H9 (cell line): ENCODE measurements at regions not wholly inside any gene's neighbourhood (a gene's known extent, or its start where the extent isn't known, plus 50 kb on each side); places are given as distances from the start of the nearest gene placed in this dataset.

Experiments used
- DNase-seq: peaks from one replicate; pipeline ENCODE4 v3.0.0-alpha.2; 2017
- H2AFZ ChIP-seq: one replicate; pipeline ENCODE4 v1.6.1; 2013; ENCODE audit warnings: mild to moderate bottlenecking, low read length, control low read depth, moderate library complexity
- H2AK5ac ChIP-seq: 2 replicates; pipeline ENCODE4 v1.6.1; 2013; ENCODE audit warnings: low read length, control low read depth, mixed read lengths; ENCODE audit not compliant: insufficient read length
- H2BK120ac ChIP-seq: one replicate; pipeline ENCODE4 v1.6.1; 2013; ENCODE audit warnings: low read depth, mild to moderate bottlenecking, low read length, control low read depth, inconsistent platforms; ENCODE audit not compliant: poor library complexity, severe bottlenecking
- H2BK12ac ChIP-seq: 2 replicates; pipeline ENCODE4 v1.6.1; 2013; ENCODE audit warnings: low read length, control low read depth, mixed read lengths, low read depth; ENCODE audit not compliant: insufficient read length
- H2BK15ac ChIP-seq: 2 replicates; pipeline ENCODE4 v1.6.1; 2013; ENCODE audit warnings: low read depth, low read length, control low read depth
- H2BK20ac ChIP-seq: one replicate; pipeline ENCODE4 v1.6.1; 2013; ENCODE audit warnings: low read depth, mild to moderate bottlenecking, low read length, control low read depth, inconsistent platforms; ENCODE audit not compliant: poor library complexity, severe bottlenecking
- H2BK5ac ChIP-seq: 2 replicates; pipeline ENCODE4 v1.6.1; 2013; ENCODE audit warnings: low read length, control low read depth, mixed read lengths; ENCODE audit not compliant: insufficient read length
- H3K14ac ChIP-seq: 2 replicates; pipeline ENCODE4 v1.6.1; 2013; ENCODE audit warnings: low read length, control low read depth; ENCODE audit not compliant: insufficient read depth
- H3K18ac ChIP-seq: 2 replicates; pipeline ENCODE4 v1.6.1; 2013; ENCODE audit warnings: low read depth, mild to moderate bottlenecking, mixed read lengths, low read length, control low read depth; ENCODE audit not compliant: insufficient read length
- H3K23ac ChIP-seq: 2 replicates; pipeline ENCODE4 v1.6.1; 2013; ENCODE audit warnings: low read length, control low read depth, mixed read lengths, low read depth; ENCODE audit not compliant: insufficient read length
- H3K23me2 ChIP-seq: 2 replicates; pipeline ENCODE4 v1.6.1; 2013; ENCODE audit warnings: low read depth, mild to moderate bottlenecking, mixed read lengths, low read length, control low read depth; ENCODE audit not compliant: insufficient read length, poor library complexity, severe bottlenecking
- H3K27ac ChIP-seq: 2 replicates; pipeline ENCODE4 v1.5.1; 2013; ENCODE audit warnings: low read length, control low read depth, mixed read lengths, low read depth; ENCODE audit not compliant: insufficient read length
- H3K27me3 ChIP-seq: 2 replicates; pipeline ENCODE4 v1.6.1; 2013; ENCODE audit warnings: low read length, control low read depth, inconsistent platforms; ENCODE audit not compliant: insufficient read depth
- H3K4ac ChIP-seq: 2 replicates; pipeline ENCODE4 v1.6.1; 2013; ENCODE audit warnings: low read depth, mild to moderate bottlenecking, control low read depth, inconsistent platforms, low read length, moderate library complexity
- H3K4me1 ChIP-seq: 2 replicates; pipeline ENCODE4 v1.6.1; 2013; ENCODE audit warnings: low read length, control low read depth, inconsistent platforms; ENCODE audit not compliant: insufficient read depth
- H3K4me2 ChIP-seq: 2 replicates; pipeline ENCODE4 v1.6.1; 2013; ENCODE audit warnings: low read length, control low read depth, mixed read lengths; ENCODE audit not compliant: insufficient read length, insufficient read depth
- H3K56ac ChIP-seq: 2 replicates; pipeline ENCODE4 v1.6.1; 2013; ENCODE audit warnings: low read depth, mild to moderate bottlenecking, mixed read lengths, low read length, control low read depth; ENCODE audit not compliant: insufficient read length
- H3K79me1 ChIP-seq: 2 replicates; pipeline ENCODE4 v1.6.1; 2013; ENCODE audit warnings: low read depth, mild to moderate bottlenecking, moderate library complexity, low read length, control low read depth, inconsistent platforms; ENCODE audit not compliant: insufficient read depth, poor library complexity, severe bottlenecking
- H3K79me2 ChIP-seq: 2 replicates; pipeline ENCODE4 v1.6.1; 2013; ENCODE audit warnings: low read length, control low read depth, inconsistent platforms; ENCODE audit not compliant: insufficient read depth
- H3K9ac ChIP-seq: 2 replicates; pipeline ENCODE4 v1.6.1; 2013; ENCODE audit warnings: low read length, control low read depth, mixed read lengths; ENCODE audit not compliant: insufficient read length; ENCODE audit errors: extremely low read depth
- H3K9me3 ChIP-seq: one replicate; pipeline ENCODE4 v1.6.1; 2013; ENCODE audit warnings: low read depth, low read length, inconsistent platforms; ENCODE audit not compliant: control insufficient read depth
- H3T11ph ChIP-seq: one replicate; pipeline ENCODE4 v1.6.1; 2013; ENCODE audit warnings: mild to moderate bottlenecking, low read length, control low read depth, inconsistent platforms
- H4K20me1 ChIP-seq: one replicate; pipeline ENCODE4 v1.6.1; 2013; ENCODE audit not compliant: control insufficient read depth, insufficient read length, insufficient read depth
- H4K5ac ChIP-seq: 2 replicates; pipeline ENCODE4 v1.6.1; 2013; ENCODE audit warnings: low read depth, mild to moderate bottlenecking, mixed read lengths, low read length, control low read depth; ENCODE audit not compliant: insufficient read length
- H4K8ac ChIP-seq: replicated peaks from 2 replicates; pipeline ENCODE4 v1.6.1; 2013; ENCODE audit warnings: low read length, control low read depth, mixed read lengths, low read depth; ENCODE audit not compliant: insufficient read length
- H4K91ac ChIP-seq: 2 replicates; pipeline ENCODE4 v1.6.1; 2013; ENCODE audit warnings: low read depth, mild to moderate bottlenecking, moderate library complexity, mixed read lengths, low read length, control low read depth; ENCODE audit not compliant: insufficient read length
- H3K27ac Mint-ChIP-seq, 3 experiments: 2 replicates in 2 of 3; 3 replicates in 1 of 3; pipeline ENCODE4 v1.8.0; 2020 to 2021; ENCODE audit warnings: mixed read lengths in 3 of 3, mild to moderate bottlenecking in 1 of 3, moderate library complexity in 1 of 3
- H3K27me3 Mint-ChIP-seq: 2 replicates; pipeline ENCODE4 v1.8.0; 2021; ENCODE audit warnings: low read depth, mild to moderate bottlenecking, moderate library complexity, mixed read lengths
- H3K36me3 Mint-ChIP-seq, 3 experiments: 2 replicates in 2 of 3; 3 replicates in 1 of 3; pipeline ENCODE4 v1.8.0; 2020 to 2021; ENCODE audit warnings: low read depth in 3 of 3, mixed read lengths in 3 of 3; ENCODE audit not compliant: insufficient read depth in 1 of 3
- H3K4me1 Mint-ChIP-seq, 2 experiments: 2 replicates each; pipeline ENCODE4 v1.8.0; 2020; ENCODE audit warnings: mixed read lengths in 2 of 2
- H3K4me3 Mint-ChIP-seq, 2 experiments: 2 replicates in 1 of 2; 3 replicates in 1 of 2; pipeline ENCODE4 v1.8.0; 2020 to 2021; ENCODE audit warnings: mild to moderate bottlenecking in 2 of 2, mixed read lengths in 2 of 2, moderate library complexity in 1 of 2
- H3K9me3 Mint-ChIP-seq, 2 experiments: 2 replicates in 1 of 2; 3 replicates in 1 of 2; pipeline ENCODE4 v1.8.0; 2020; ENCODE audit warnings: mild to moderate bottlenecking in 2 of 2, mixed read lengths in 2 of 2, moderate library complexity in 1 of 2
- WGBS: extraction: QIAGEN DNeasy Blood & Tissue Kit; methylation state at CpG from one replicate; pipeline ENCODE4 v1.1.7; 2013; ENCODE audit warnings: missing lambda C conversion rate, low lambda C conversion rate, mixed read lengths; ENCODE audit not compliant: insufficient read length; ENCODE audit errors: extremely low coverage; 5-methylcytosine and 5-hydroxymethylcytosine counted together
- TF ChIP-seq, protein P1 (sequence below): fragments of 200-600 bp; sonication (generic); conservative IDR thresholded peaks from 3 replicates; pipeline ENCODE4 v1.8.0; 2021; ENCODE audit warnings: antibody characterized with exemption, mild to moderate bottlenecking

- Histone ChIP-seq H3K27me3 (no peaks in the 10 kb centered on the region), H4K8ac (no peak overlapping the region), H3K4me1 (no peaks in the 10 kb centered on the region; the same call in 1 of the 2 replicates), H4K5ac (no peak overlapping the region), H2BK15ac (no peak overlapping the region), H3K56ac (no peak overlapping the region), H3T11ph (no peak overlapping the region), H3K23ac (no peak overlapping the region), H2BK120ac (no peak overlapping the region), H4K91ac (no peak overlapping the region), H2BK5ac (no peak overlapping the region), H2AK5ac (no peak overlapping the region), H3K23me2 (no peaks in the 10 kb centered on the region), H3K4me2 (no peak overlapping the region), H3K9ac (no peak overlapping the region), H3K14ac (no peak overlapping the region), H3K79me2 (no peaks in the 10 kb centered on the region), H3K4ac (no peak overlapping the region), H3K9me3 (no peaks in the 10 kb centered on the region), H2AFZ (no peak overlapping the region), H3K27ac (no peak overlapping the region), H4K20me1 (no peaks in the 10 kb centered on the region), H2BK20ac (no peak overlapping the region), H3K18ac (no peak overlapping the region), H3K79me1 (no peaks in the 10 kb centered on the region), H2BK12ac (no peak overlapping the region)
- TF ChIP-seq, protein P1, sequence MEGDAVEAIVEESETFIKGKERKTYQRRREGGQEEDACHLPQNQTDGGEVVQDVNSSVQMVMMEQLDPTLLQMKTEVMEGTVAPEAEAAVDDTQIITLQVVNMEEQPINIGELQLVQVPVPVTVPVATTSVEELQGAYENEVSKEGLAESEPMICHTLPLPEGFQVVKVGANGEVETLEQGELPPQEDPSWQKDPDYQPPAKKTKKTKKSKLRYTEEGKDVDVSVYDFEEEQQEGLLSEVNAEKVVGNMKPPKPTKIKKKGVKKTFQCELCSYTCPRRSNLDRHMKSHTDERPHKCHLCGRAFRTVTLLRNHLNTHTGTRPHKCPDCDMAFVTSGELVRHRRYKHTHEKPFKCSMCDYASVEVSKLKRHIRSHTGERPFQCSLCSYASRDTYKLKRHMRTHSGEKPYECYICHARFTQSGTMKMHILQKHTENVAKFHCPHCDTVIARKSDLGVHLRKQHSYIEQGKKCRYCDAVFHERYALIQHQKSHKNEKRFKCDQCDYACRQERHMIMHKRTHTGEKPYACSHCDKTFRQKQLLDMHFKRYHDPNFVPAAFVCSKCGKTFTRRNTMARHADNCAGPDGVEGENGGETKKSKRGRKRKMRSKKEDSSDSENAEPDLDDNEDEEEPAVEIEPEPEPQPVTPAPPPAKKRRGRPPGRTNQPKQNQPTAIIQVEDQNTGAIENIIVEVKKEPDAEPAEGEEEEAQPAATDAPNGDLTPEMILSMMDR, result no peak
- Mint-ChIP-seq H3K4me3 (no peak overlapping the region), H3K27me3 (no peaks in the 10 kb centered on the region; the same call in 1 of the 2 replicates), H3K4me1 (peaks cover 14 to 15% of the 10 kb centered on the region in 2 experiments), H3K9me3 (no peaks in the 10 kb centered on the region), H3K36me3 (no peaks in the 10 kb centered on the region), H3K27ac (no peak overlapping the region)
- no CpG with 5 or more reads among the region's 1 CpG for WGBS
- no peak for DNase-seq
Observed at GRCh38 chr20:40739841-40740240, 50.8 kb upstream of the MAFB start.
